ENCODE measurements at regions not wholly inside any gene's neighbourhood (a gene's known extent, or its start where the extent isn't known, plus 50 kb on each side); places are given as distances from the start of the nearest gene placed in this dataset.

DNA sequence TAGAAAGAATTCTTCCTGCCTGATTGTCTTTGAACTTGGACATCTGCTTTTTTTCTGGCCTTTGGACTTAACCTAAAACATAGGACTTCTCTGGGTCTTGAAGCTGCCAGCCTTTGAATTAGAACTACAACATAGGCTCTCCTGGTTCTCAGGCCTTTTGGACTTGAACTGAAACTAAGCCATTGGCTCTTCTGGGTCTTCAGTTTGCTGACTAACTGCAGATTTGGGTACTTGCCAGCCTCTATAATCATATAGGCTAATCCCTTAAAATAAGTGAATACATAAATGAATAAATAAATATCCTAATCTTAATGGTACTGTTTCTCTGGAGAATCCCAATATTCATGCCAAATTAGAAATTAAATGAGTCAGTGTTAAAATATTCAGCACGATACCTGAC, 473.4 kb upstream of the PAPPA start:
- no peak for DNase-seq (ENCODE audit: low spot score)
- in situ Hi-C loops (cut with MboI; ENCODE audit: low pct_unique_long_range_greater_than_20kb, low sequenced_read_pairs, unreplicated experiment): no loop called here
- no peak for TF ChIP-seq CTCF (IDR thresholded peaks at IDR 0.05; ENCODE audit: extremely low read depth, insufficient read depth, missing control alignments)

- in situ Hi-C loops (cut with MboI; ENCODE audit: low pct_unique_long_range_greater_than_20kb, low sequenced_read_pairs, unreplicated experiment): no loop called here
- no peak for TF ChIP-seq CTCF (IDR thresholded peaks at IDR 0.05; ENCODE audit: extremely low read depth, insufficient read depth, missing control alignments)
- DNase-seq (ENCODE audit: low spot score): no peak
Measured at GRCh38 chr9:115681585-115681984, 472.0 kb upstream of the PAPPA start.

DNA sequence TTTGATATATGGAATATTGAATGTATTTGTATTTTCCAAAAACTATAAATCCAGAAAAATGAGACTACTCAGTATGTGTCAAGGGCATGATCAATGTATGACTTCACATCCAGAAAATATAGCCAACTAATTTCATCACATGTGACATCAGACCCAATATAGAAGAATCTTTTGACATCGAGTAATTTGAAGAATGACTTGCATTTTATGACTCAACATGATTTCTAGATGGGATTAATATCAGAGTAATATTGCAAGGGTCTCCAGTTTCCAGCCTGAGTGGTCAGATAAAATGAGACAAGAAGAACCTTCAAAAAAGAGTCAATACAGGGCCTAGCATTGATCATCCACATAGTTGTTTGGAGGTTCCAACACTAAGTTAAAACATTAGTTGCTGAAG, 467.5 kb upstream of the PAPPA start:
- no peak for TF ChIP-seq CTCF (IDR thresholded peaks at IDR 0.05; ENCODE audit: extremely low read depth, insufficient read depth, missing control alignments)
- in situ Hi-C loops (cut with MboI; ENCODE audit: low pct_unique_long_range_greater_than_20kb, low sequenced_read_pairs, unreplicated experiment): no loop called here
- no peak for DNase-seq (ENCODE audit: low spot score)

GRCh38 chr9:115687356-115687755, 466.2 kb upstream of the PAPPA start:
- in situ Hi-C loops (cut with MboI; ENCODE audit: low pct_unique_long_range_greater_than_20kb, low sequenced_read_pairs, unreplicated experiment): no loop called here
- no peak for DNase-seq (ENCODE audit: low spot score)
- TF ChIP-seq CTCF (IDR thresholded peaks at IDR 0.05; ENCODE audit: extremely low read depth, insufficient read depth, missing control alignments): no peak

GRCh38 chr9:115689331-115689730, 464.3 kb upstream of the PAPPA start:
- TF ChIP-seq CTCF (IDR thresholded peaks at IDR 0.05; ENCODE audit: extremely low read depth, insufficient read depth, missing control alignments): no peak
- no peak for DNase-seq (ENCODE audit: low spot score)
- in situ Hi-C loops (cut with MboI; ENCODE audit: low pct_unique_long_range_greater_than_20kb, low sequenced_read_pairs, unreplicated experiment): no loop called here

- no peak for TF ChIP-seq CTCF (IDR thresholded peaks at IDR 0.05; ENCODE audit: extremely low read depth, insufficient read depth, missing control alignments)
- in situ Hi-C loops (cut with MboI; ENCODE audit: low pct_unique_long_range_greater_than_20kb, low sequenced_read_pairs, unreplicated experiment): no loop called here
- DNase-seq (ENCODE audit: low spot score): no peak
Measured at GRCh38 chr9:115690786-115691496, 462.6 kb upstream of the PAPPA start.
